ENCODE measurements at regions not wholly inside any gene's neighbourhood (a gene's known extent, or its start where the extent isn't known, plus 50 kb on each side); places are given as distances from the start of the nearest gene placed in this dataset.

DNA sequence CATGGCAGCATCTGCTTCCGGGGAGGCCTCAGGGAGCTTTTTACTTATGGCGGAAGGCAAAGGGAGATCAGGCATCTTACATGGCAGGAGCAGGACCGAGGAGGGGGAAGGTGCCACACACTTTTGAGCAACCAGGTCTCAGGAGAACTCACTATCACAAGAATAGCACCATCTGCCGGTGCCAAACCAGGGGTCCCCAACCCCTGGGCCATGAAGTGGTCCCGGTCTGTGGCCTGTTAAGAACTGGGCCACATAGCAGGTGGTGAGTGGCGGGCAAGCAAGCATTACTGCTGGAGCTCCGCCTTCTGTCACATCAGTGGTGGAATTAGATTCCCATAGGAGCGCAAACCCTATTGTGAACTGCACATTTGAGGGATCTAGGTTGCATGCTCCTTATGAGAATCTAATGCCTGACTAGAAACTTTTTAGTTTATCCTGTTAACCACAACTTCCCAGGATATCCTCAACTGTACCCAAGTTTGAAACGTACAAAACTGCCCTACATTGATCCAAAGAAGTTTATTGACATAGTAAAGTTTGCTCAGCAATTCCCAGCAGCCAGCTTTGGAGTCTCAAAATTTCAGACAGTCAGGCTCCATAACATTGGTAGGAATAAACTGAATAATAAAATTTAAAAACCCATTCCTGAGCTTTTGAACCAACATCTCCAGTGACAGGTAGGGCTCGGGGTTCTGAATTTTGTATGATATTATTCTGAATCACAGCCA is 228.4 kb upstream of the TAC1 start:
- no peaks in the 10 kb centered on the region for H3K27me3 ChIP-seq
- WGBS, 2 donors: 85 to 88% methylated on average over 10 of the region's 10 CpGs
- no peaks in the 10 kb centered on the region for H3K36me3 ChIP-seq
- H3K4me3 ChIP-seq: no peak overlapping the region
- intact Hi-C loops (cut with DNase I): no loop called here
- no peak for TF ChIP-seq EP300 (IDR thresholded peaks at IDR 0.05)
- no peak for TF ChIP-seq POLR2AphosphoS5 (IDR thresholded peaks at IDR 0.05)
- TF ChIP-seq, protein P1, sequence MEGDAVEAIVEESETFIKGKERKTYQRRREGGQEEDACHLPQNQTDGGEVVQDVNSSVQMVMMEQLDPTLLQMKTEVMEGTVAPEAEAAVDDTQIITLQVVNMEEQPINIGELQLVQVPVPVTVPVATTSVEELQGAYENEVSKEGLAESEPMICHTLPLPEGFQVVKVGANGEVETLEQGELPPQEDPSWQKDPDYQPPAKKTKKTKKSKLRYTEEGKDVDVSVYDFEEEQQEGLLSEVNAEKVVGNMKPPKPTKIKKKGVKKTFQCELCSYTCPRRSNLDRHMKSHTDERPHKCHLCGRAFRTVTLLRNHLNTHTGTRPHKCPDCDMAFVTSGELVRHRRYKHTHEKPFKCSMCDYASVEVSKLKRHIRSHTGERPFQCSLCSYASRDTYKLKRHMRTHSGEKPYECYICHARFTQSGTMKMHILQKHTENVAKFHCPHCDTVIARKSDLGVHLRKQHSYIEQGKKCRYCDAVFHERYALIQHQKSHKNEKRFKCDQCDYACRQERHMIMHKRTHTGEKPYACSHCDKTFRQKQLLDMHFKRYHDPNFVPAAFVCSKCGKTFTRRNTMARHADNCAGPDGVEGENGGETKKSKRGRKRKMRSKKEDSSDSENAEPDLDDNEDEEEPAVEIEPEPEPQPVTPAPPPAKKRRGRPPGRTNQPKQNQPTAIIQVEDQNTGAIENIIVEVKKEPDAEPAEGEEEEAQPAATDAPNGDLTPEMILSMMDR (IDR thresholded peaks at IDR 0.05): no peak
- TF ChIP-seq POLR2A (IDR thresholded peaks at IDR 0.05): no peak
- H3K4me1 ChIP-seq: no peaks in the 10 kb centered on the region
- no peaks in the 10 kb centered on the region for H3K9me3 ChIP-seq
- no peak overlapping the region for H3K27ac ChIP-seq
- no peak for DNase-seq

DNA sequence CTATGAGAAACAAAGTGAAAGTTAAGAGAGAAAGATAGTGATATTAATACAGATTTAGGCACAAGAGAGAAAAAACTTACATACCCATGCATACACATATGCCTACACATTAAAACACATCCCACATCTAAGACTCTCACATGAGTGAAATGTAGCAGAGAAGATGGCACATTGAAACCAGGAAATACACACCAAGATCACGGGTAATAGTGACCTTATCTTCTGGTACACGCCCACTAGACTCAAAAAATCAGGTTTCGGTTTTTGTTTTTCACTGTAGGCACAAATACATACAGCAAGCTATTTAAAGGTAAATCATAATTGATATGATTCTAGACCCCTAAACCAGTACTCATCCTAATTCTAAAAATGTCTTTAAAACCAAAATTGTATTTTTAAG is 225.2 kb upstream of the TAC1 start:
- Histone ChIP-seq H3K27ac (no peak overlapping the region), H3K4me3 (no peak overlapping the region), H3K9me3 (peaks cover 0 to 1% (median 0%) of the 10 kb centered on the region in 4 donors), H3K27me3 (no peaks in the 10 kb centered on the region), H3K4me1 (no peaks in the 10 kb centered on the region), H3K36me3 (no peaks in the 10 kb centered on the region)
- intact Hi-C loops (cut with DNase I): no loop called here
- WGBS, 2 donors: 35 to 45% methylated on average over 3 of the region's 3 CpGs
- TF ChIP-seq EP300 (IDR thresholded peaks at IDR 0.05) (no peak), POLR2AphosphoS5 (IDR thresholded peaks at IDR 0.05) (no peak), POLR2A (IDR thresholded peaks at IDR 0.05) (no peak)
- TF ChIP-seq, protein P1 (IDR thresholded peaks at IDR 0.05): no peak
- no peak for DNase-seq

DNA sequence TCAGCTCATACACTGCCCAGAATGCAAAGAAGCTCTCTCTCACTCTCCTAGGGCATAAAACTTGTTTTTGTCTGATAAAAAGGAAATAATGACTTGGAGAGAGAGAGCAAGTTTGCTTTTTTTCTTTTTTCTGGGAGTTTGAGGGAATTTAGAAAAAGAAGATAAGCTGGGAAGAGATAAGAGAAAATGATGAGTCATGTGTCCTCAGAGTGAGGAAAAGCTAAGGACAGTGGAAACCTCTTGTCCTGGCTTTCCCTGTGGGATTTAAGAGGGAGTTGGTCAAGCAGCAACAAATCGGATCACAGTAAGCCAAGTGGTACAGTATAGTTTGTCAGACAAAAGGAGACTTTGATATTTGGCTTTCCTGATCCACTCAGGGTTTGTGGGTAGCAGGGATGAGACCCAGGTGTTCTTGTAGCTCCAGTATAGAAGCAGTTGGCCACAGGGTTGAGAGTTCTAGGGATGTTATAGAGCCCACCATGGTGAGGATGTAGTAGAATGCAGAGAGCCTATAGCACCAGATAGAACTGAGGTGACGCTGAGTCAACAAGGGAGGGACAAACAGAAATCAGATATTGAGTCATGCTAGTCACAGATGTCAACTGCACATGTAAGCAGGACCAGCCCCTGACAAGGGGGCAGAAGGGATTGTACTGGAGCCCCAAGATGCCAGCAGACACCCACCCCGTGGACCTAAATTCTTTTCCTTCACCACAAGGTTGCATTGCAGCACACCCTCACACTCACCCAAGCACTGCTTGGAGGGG is 219.3 kb upstream of the TAC1 start:
- no peak overlapping the region for H3K27ac ChIP-seq
- no peak for DNase-seq
- H3K4me1 ChIP-seq: no peaks in the 10 kb centered on the region
- no peak overlapping the region for H3K4me3 ChIP-seq
- TF ChIP-seq POLR2AphosphoS5 (IDR thresholded peaks at IDR 0.05) (no peak), EP300 (IDR thresholded peaks at IDR 0.05) (no peak), POLR2A (IDR thresholded peaks at IDR 0.05) (no peak)
- TF ChIP-seq, protein P1 (IDR thresholded peaks at IDR 0.05): no peak
- no peaks in the 10 kb centered on the region for H3K36me3 ChIP-seq
- H3K27me3 ChIP-seq: no peaks in the 10 kb centered on the region
- 89 to 91% methylated on average over 3 of the region's 3 CpGs for WGBS, 2 donors
- peaks cover 0 to 1% (median 0%) of the 10 kb centered on the region in 4 donors for H3K9me3 ChIP-seq
- intact Hi-C loops (cut with DNase I): no loop called here

DNA sequence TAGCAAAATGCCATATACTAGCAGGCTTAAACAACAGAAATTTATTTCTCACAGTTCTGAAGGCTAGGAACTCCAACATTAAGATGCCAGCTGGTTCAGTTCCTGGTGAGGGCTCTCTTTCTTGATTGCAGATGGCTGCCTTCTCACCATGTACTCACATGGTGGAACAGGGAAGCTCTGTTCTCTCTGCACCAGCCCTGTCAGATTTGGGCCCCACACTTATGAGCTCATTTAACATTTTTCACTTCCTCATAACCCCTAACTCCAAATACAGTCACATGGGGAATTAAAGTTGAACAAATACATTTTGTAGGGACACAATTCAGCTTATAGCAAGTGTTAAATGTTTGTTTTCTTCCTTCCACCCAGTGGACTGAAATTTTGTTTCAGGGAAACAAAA is 218.6 kb upstream of the TAC1 start:
- TF ChIP-seq POLR2AphosphoS5 (IDR thresholded peaks at IDR 0.05) (no peak), POLR2A (IDR thresholded peaks at IDR 0.05) (no peak), EP300 (IDR thresholded peaks at IDR 0.05) (no peak)
- TF ChIP-seq, protein P1 (IDR thresholded peaks at IDR 0.05): no peak
- H3K4me3 ChIP-seq: no peak overlapping the region
- DNase-seq: no peak
- H3K27me3 ChIP-seq: no peaks in the 10 kb centered on the region
- no peak overlapping the region for H3K27ac ChIP-seq
- no peaks in the 10 kb centered on the region for H3K36me3 ChIP-seq
- intact Hi-C loops (cut with DNase I): no loop called here
- H3K9me3 ChIP-seq: peaks cover 0 to 1% (median 0%) of the 10 kb centered on the region in 4 donors
- H3K4me1 ChIP-seq: no peaks in the 10 kb centered on the region

All from sigmoid colon (tissue), 6 donors.